NB4 (cell line): ENCODE measurements at regions not wholly inside any gene's neighbourhood (a gene's known extent, or its start where the extent isn't known, plus 50 kb on each side); places are given as distances from the start of the nearest gene placed in this dataset.

Experiments
- DNase-seq: peaks from one replicate; pipeline ENCODE4 v3.0.0; 2010; ENCODE audit warnings: low read depth
- H3K4me3 ChIP-seq: one replicate; pipeline ENCODE4 v1.5.1; 2011; ENCODE audit warnings: mild to moderate bottlenecking, low read depth, low read length, moderate library complexity
- CTCF ChIP-seq: IDR thresholded peaks from one replicate; pipeline ENCODE4 v1.5.1; 2012; ENCODE audit warnings: low read depth, low read length
- MAX ChIP-seq: IDR thresholded peaks from 2 replicates; pipeline ENCODE4 v1.6.1; 2011; ENCODE audit warnings: low read depth, low read length
- MYC ChIP-seq: IDR thresholded peaks from 2 replicates; pipeline ENCODE4 v1.6.1; 2011; ENCODE audit warnings: low read depth, low read length
- POLR2A ChIP-seq: IDR thresholded peaks from 2 replicates; pipeline ENCODE4 v1.6.1; 2011; ENCODE audit warnings: mild to moderate bottlenecking; ENCODE audit not compliant: insufficient read length; ENCODE audit errors: extremely low read depth

GRCh38 chr4:24195991-24196736 is 306.3 kb upstream of the PPARGC1A start:
- TF ChIP-seq MAX: no peak
- no peak overlapping the region for H3K4me3 ChIP-seq

DNA sequence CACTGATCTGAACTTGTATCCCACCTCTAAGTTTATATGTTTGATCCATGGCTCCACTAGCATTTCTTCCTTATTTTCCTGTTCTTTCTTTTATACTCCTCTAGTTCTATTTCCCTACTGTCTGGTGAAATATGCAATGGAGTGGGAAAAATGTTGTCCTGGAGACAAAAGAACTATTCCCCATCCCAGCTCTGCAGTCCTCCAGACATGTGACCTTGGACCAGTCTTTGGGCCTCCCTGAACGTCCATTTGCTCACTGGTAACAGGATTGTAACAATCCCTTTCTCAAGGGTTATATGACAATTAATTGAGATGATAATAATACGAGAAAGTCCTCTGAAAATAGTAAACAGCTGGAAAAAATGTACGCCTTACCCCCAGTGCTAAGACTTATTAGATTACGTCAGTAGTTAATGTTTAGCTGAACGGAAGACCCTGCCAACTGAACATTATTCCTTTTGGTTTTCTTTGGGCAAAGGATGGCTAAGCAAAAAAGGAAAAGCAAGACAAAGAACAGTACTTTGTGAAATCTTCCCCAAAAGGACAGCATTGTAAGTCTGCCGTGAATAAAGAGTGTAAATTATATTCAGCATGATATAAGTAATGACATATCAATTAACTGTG is 302.3 kb upstream of the PPARGC1A start:
- DNase-seq: no peak
- no peak for TF ChIP-seq MAX
- no peak for TF ChIP-seq MYC
- TF ChIP-seq CTCF: no peak
- no peak for TF ChIP-seq POLR2A
- no peak overlapping the region for H3K4me3 ChIP-seq

More at GRCh38 chr4:24195991-24196736, 306.3 kb upstream of the PPARGC1A start:
- DNase-seq: no peak

DNA sequence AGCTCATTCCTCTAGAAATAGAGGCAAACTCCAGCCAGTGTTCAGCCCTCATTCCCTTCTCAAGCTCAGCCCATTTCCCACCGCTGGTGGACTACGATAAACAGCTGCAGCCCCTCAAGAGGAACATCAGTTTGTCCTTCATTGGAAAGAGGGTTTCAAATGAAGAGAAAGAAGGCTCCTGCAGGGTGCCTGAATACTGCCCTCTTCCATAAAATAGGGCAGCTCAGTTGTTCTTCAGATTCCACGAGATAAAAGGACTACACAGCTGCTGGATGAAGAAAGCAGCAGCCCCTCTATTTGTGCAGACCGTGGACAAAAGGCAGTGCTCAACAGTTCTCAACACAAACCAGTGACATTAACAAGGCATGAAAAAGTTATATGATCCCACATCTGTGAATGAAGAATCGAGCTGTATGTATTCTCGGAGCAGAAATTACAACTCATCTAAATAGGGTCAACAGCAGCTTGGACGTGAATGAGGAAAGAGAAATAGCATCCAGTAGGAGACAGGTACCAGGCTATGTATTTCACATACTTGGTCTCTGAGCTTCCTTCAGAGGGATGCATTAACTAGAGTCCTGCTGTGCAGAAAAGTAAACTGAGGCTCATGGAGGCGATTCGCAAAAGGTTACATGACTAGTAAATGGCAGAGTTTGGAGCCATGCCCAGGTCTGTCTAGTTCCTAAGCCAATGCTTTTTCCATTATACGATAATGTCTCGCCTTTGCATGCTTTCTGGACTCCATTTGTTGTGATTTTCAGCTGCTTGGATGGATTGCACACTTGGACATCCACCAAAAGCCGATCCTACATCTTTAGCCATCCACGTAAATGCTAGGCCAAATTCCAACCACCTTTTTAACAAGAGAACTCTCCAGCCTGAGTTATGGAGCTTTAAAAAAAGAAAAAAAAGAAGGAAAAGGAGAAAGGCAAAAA is 301.2 kb upstream of the PPARGC1A start:
- no peak for DNase-seq
- no peak overlapping the region for H3K4me3 ChIP-seq
- TF ChIP-seq MAX (no peak), CTCF (no peak), MYC (no peak), POLR2A (no peak)

- no peak for TF ChIP-seq MYC
- no peak for TF ChIP-seq MAX
- TF ChIP-seq POLR2A: no peak
- no peak for TF ChIP-seq CTCF
- H3K4me3 ChIP-seq: no peak overlapping the region
- no peak for DNase-seq
Observed at GRCh38 chr4:24188459-24188858, 298.6 kb upstream of the PPARGC1A start.

DNA sequence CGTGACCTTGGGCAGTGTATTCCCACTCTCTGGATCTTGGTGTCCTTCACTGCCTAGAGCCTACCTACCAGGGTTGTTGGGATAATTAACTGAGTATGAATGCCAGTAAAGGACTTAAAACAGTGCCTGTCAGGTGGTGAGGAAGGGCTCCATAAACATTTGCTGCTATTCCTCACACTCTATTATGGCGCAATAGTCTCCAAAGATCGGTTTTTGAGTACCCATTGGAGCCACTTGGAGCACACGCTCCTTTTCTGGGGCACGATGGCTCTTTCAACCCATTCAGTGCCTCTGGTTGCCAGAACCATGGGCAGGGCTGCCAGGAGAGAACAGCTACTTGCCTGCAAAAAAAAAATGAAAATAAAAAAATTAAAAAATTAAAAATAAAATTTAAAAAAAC is 296.6 kb upstream of the PPARGC1A start:
- DNase-seq: no peak
- TF ChIP-seq CTCF: no peak
- no peak overlapping the region for H3K4me3 ChIP-seq

DNA sequence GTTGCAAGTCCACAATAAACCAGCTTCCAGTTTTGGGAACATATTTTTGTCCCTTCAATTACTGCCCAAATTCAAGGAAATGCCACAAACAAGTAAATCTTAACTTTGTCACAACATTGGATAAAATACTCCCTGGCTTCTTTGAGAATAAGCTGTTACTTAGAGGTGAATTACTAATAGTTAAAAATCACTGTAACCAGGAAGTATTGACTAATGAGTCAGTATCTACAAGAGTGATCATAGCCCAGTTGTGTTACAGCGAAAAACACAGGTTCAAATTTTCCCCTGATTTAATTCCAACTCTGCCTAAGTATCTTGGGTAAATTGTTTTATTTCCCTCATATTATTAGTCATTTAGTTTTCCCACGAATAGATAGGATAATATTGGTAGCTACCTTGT is 291.2 kb upstream of the PPARGC1A start:
- no peak for DNase-seq
- no peak for TF ChIP-seq MAX
- no peak overlapping the region for H3K4me3 ChIP-seq
